Natural killer cell (primary cell): ENCODE measurements at regions not wholly inside any gene's neighbourhood (a gene's known extent, or its start where the extent isn't known, plus 50 kb on each side); places are given as distances from the start of the nearest gene placed in this dataset.

ENCODE experiments used
- ATAC-seq, 3 donors: fragments of 150-1000 bp in 2 of 3; fragments of 200-7000 bp in 1 of 3; cut with Tn5 transposase; 1 replicate in 1 of 3; 2 replicates in 2 of 3; pipeline ENCODE4 v1.10.0; 2021; ENCODE audit warnings: mild to moderate bottlenecking in 2 of 3, moderate library complexity in 2 of 3
- DNase-seq, 2 donors: peaks; one replicate each; pipeline versions ENCODE4 v3.0.0 to v3.0.0-alpha.2; 2013 to 2021; ENCODE audit warnings: mixed read lengths in 1 of 2
- H3K27ac ChIP-seq: one replicate; pipeline ENCODE4 v1.5.1; 2013; ENCODE audit warnings: mild to moderate bottlenecking, low read length
- H3K27me3 ChIP-seq: one replicate; pipeline ENCODE4 v1.6.1; 2013; ENCODE audit warnings: low read length; ENCODE audit not compliant: control insufficient read depth, insufficient read depth
- H3K36me3 ChIP-seq: one replicate; pipeline ENCODE4 v1.6.1; 2013; ENCODE audit warnings: low read length; ENCODE audit not compliant: control insufficient read depth, insufficient read depth
- H3K4me1 ChIP-seq: one replicate; pipeline ENCODE4 v1.6.1; 2013; ENCODE audit warnings: low read length; ENCODE audit not compliant: control insufficient read depth, insufficient read depth
- H3K4me3 ChIP-seq: one replicate; pipeline ENCODE4 v1.5.1; 2013; ENCODE audit warnings: low read length
- H3K9me3 ChIP-seq: one replicate; pipeline ENCODE4 v1.6.1; 2013; ENCODE audit warnings: low read length; ENCODE audit not compliant: control insufficient read depth, insufficient read depth
- H3K27ac Mint-ChIP-seq, 2 donors: one replicate each; pipeline ENCODE4 v1.8.0; 2022; ENCODE audit warnings: mild to moderate bottlenecking in 2 of 2, mixed read lengths in 2 of 2, moderate library complexity in 1 of 2
- H3K27me3 Mint-ChIP-seq, 2 donors: one replicate each; pipeline ENCODE4 v1.8.0; 2022; ENCODE audit warnings: low read depth in 2 of 2, mixed read lengths in 2 of 2
- H3K36me3 Mint-ChIP-seq: one replicate; pipeline ENCODE4 v1.8.0; 2022; ENCODE audit warnings: mixed read lengths
- H3K4me1 Mint-ChIP-seq, 2 donors: one replicate each; pipeline ENCODE4 v1.8.0; 2022; ENCODE audit warnings: mixed read lengths in 2 of 2
- H3K4me3 Mint-ChIP-seq: one replicate; pipeline ENCODE4 v1.8.0; 2022; ENCODE audit warnings: mild to moderate bottlenecking, moderate library complexity, mixed read lengths
- H3K9me3 Mint-ChIP-seq, 2 donors: one replicate each; pipeline ENCODE4 v1.8.0; 2022; ENCODE audit warnings: mixed read lengths in 2 of 2
- WGBS: methylation state at CpG from one replicate; pipeline ENCODE4 v1.1.7; 2013; ENCODE audit warnings: missing lambda C conversion rate; ENCODE audit not compliant: insufficient coverage; 5-methylcytosine and 5-hydroxymethylcytosine counted together
- intact Hi-C: fragments of 100-400 bp; cut with micrococcal nuclease; formaldehyde crosslinking; loops from one replicate; pipeline ENCODE4 v1.14.2; 2022
- TF ChIP-seq, protein P1 (sequence below): fragments of 200-600 bp; IDR thresholded peaks from one replicate; pipeline ENCODE4 v1.8.0; 2022; ENCODE audit warnings: antibody characterized with exemption

DNA sequence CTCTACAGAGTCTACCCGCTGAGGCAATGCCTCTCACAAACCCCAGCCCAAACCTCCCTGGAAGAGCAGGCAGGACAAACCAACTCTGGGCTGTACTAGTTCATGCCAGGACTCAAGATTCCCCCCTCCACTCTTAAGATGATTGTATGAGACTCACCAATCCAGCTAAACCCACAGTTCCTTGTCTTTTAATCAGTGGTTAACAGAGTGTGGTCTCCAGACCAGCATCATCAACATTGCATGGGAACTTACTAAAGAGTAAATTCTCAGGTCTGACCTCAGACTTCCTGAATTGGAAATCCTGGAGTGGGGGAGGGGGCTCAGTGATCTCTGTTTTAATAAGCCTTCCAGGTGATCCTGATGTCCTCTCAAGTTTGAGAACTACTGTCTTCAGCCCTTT is 240.9 kb downstream of the GAS1 start:
- Histone ChIP-seq H3K27me3 (no peaks in the 10 kb centered on the region), H3K36me3 (no peaks in the 10 kb centered on the region), H3K27ac (no peak overlapping the region), H3K9me3 (no peaks in the 10 kb centered on the region), H3K4me1 (peaks cover 7% of the 10 kb centered on the region), H3K4me3 (no peak overlapping the region)
- H3K4me1 Mint-ChIP-seq: peaks cover 8 to 16% of the 10 kb centered on the region in 2 donors
- TF ChIP-seq, protein P1, sequence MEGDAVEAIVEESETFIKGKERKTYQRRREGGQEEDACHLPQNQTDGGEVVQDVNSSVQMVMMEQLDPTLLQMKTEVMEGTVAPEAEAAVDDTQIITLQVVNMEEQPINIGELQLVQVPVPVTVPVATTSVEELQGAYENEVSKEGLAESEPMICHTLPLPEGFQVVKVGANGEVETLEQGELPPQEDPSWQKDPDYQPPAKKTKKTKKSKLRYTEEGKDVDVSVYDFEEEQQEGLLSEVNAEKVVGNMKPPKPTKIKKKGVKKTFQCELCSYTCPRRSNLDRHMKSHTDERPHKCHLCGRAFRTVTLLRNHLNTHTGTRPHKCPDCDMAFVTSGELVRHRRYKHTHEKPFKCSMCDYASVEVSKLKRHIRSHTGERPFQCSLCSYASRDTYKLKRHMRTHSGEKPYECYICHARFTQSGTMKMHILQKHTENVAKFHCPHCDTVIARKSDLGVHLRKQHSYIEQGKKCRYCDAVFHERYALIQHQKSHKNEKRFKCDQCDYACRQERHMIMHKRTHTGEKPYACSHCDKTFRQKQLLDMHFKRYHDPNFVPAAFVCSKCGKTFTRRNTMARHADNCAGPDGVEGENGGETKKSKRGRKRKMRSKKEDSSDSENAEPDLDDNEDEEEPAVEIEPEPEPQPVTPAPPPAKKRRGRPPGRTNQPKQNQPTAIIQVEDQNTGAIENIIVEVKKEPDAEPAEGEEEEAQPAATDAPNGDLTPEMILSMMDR: no peak
- H3K36me3 Mint-ChIP-seq: no peaks in the 10 kb centered on the region
- 100% methylated on average over 1 of the region's 1 CpG for WGBS
- H3K9me3 Mint-ChIP-seq: no peaks in the 10 kb centered on the region
- peaks cover 14 to 23% of the 10 kb centered on the region in 2 donors for H3K27me3 Mint-ChIP-seq
- no peak overlapping the region for H3K4me3 Mint-ChIP-seq
- DNase-seq: no peak
- intact Hi-C loops: no loop called here
- H3K27ac Mint-ChIP-seq: no peak overlapping the region
- ATAC-seq: peak in 1 of 3 donors; percentile 47

DNA sequence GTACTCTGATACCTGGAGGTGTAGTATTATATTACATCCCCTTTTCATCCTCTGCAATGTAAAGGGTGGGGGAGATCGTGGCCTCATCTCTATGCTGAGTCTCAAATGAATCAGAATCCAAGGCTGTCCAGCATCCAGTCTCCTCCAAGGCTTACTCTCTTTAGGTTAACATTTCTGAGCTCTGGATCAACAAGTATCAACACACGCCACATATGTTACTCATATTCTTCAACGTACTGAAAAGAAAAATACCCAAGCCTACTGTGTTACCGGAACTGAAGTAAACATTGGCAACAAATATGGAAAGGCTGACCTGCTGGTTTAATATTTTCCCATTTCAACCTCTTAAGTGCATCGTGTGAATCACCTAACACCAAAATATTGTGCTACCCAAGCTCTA is 241.8 kb downstream of the GAS1 start:
- 91% methylated on average over 4 of the region's 5 CpGs for WGBS
- Histone ChIP-seq H3K4me1 (peaks cover 7% of the 10 kb centered on the region), H3K36me3 (no peaks in the 10 kb centered on the region), H3K27ac (no peak overlapping the region), H3K27me3 (no peaks in the 10 kb centered on the region), H3K9me3 (no peaks in the 10 kb centered on the region), H3K4me3 (no peak overlapping the region)
- no peak overlapping the region for H3K4me3 Mint-ChIP-seq
- TF ChIP-seq, protein P1: no peak
- ATAC-seq: no peak
- no peaks in the 10 kb centered on the region for H3K36me3 Mint-ChIP-seq
- no peaks in the 10 kb centered on the region for H3K9me3 Mint-ChIP-seq
- H3K27me3 Mint-ChIP-seq: peaks cover 16 to 23% of the 10 kb centered on the region in 2 donors
- H3K27ac Mint-ChIP-seq: no peak overlapping the region
- peaks cover 8 to 16% of the 10 kb centered on the region in 2 donors for H3K4me1 Mint-ChIP-seq
- DNase-seq: no peak
- intact Hi-C loops: no loop called here

DNA sequence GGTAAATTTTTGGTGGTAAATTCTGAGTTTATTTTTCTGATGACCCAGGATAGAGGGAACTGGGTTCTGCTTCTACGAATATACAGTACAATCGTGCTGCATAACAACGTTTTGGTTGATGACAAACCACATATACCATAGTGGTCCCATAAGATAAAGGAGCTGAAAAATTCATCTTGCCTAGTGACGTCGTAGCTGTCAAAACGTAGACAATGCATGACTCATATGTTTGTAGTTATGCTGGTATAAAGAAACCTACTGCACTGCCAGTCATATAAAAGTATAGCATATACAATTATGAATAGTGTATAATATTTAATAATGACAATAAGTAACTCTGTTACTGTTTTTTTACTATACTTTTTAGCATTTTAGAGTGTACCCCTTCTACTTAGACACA is 244.0 kb downstream of the GAS1 start:
- H3K4me1 Mint-ChIP-seq: peaks cover 8 to 16% of the 10 kb centered on the region in 2 donors
- intact Hi-C loops: no loop called here
- Histone ChIP-seq H3K4me1 (peaks cover 7% of the 10 kb centered on the region), H3K9me3 (no peaks in the 10 kb centered on the region), H3K27ac (no peak overlapping the region), H3K27me3 (no peaks in the 10 kb centered on the region), H3K36me3 (no peaks in the 10 kb centered on the region), H3K4me3 (no peak overlapping the region)
- peaks cover 23 to 44% of the 10 kb centered on the region in 2 donors for H3K27me3 Mint-ChIP-seq
- H3K36me3 Mint-ChIP-seq: no peaks in the 10 kb centered on the region
- H3K9me3 Mint-ChIP-seq: no peaks in the 10 kb centered on the region
- ATAC-seq (peak in 1 of 3 donors; percentile 32), DNase-seq (no peak)
- TF ChIP-seq, protein P1: no peak
- H3K4me3 Mint-ChIP-seq: no peak overlapping the region
- WGBS: no CpG with 5 or more reads among the region's 6 CpGs
- no peak overlapping the region for H3K27ac Mint-ChIP-seq

DNA sequence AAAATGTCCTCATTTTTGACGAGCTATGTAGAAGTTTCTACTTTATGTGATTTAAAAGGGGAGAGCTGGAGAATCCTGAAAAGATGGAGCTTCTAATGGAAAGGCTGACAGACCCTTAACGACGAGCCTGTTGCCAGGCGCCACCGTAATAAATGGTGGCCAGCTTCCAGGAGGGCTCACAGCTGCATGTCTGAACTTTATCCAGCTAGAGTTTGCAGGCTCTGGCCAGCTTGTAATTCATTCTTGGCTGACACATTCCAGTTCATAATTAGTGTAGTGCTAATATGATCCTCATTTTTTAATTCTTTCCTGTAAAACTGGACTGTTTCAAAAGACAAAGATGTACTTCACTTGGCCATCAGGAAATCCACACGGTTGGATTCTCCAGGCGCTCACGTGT is 246.7 kb downstream of the GAS1 start:
- Histone ChIP-seq H3K4me3 (no peak overlapping the region), H3K4me1 (no peaks in the 10 kb centered on the region), H3K27me3 (no peaks in the 10 kb centered on the region), H3K36me3 (no peaks in the 10 kb centered on the region), H3K27ac (no peak overlapping the region), H3K9me3 (no peaks in the 10 kb centered on the region)
- TF ChIP-seq, protein P1: no peak
- Mint-ChIP-seq H3K27ac (no peak overlapping the region), H3K4me1 (peaks cover 0 to under 1% of the 10 kb centered on the region in 2 donors), H3K36me3 (no peaks in the 10 kb centered on the region), H3K4me3 (no peak overlapping the region), H3K9me3 (no peaks in the 10 kb centered on the region), H3K27me3 (peaks cover 21 to 43% of the 10 kb centered on the region in 2 donors)
- intact Hi-C loops: no loop called here
- 62% methylated on average over 7 of the region's 8 CpGs for WGBS
- ATAC-seq (no peak), DNase-seq (no peak)
